BJ (cell line): ENCODE measurements at regions not wholly inside any gene's neighbourhood (a gene's known extent, or its start where the extent isn't known, plus 50 kb on each side); places are given as distances from the start of the nearest gene placed in this dataset.

Experiments
- CTCF ChIA-PET: fragments of 350-600 bp; formaldehyde crosslinking; extraction: SDS; loops from one replicate; lab custom pipeline; 2021; ENCODE audit warnings: antibody characterized with exemption, inconsistent platforms; lab: Yijun Ruan, JAX
- POLR2A ChIA-PET: fragments of 300-600 bp; sonication (Branson Sonifier 250); formaldehyde crosslinking; extraction: SDS; loops from one replicate; lab custom pipeline; 2021; ENCODE audit warnings: antibody characterized with exemption; lab: Charles Lee
- DNase-seq: peaks from one replicate; pipeline ENCODE4 v3.0.0-alpha.2; 2011; ENCODE audit warnings: low read depth
- H3K27me3 ChIP-seq: 2 replicates; pipeline ENCODE4 v1.6.0; 2011; ENCODE audit warnings: low read length; ENCODE audit not compliant: control insufficient read depth, insufficient read depth
- H3K36me3 ChIP-seq: 2 replicates; pipeline ENCODE4 v1.5.1; 2011; ENCODE audit warnings: low read length; ENCODE audit not compliant: control insufficient read depth, insufficient read depth
- H3K4me3 ChIP-seq: 2 replicates; pipeline ENCODE4 v1.5.1; 2011; ENCODE audit warnings: low read depth, mild to moderate bottlenecking, control low read depth, low read length
- CTCF ChIP-seq: IDR thresholded peaks from 2 replicates; pipeline ENCODE4 v1.5.1; 2011; ENCODE audit warnings: low read depth, mild to moderate bottlenecking, control low read depth, inconsistent platforms, low read length, moderate library complexity; ENCODE audit not compliant: insufficient read depth

DNA sequence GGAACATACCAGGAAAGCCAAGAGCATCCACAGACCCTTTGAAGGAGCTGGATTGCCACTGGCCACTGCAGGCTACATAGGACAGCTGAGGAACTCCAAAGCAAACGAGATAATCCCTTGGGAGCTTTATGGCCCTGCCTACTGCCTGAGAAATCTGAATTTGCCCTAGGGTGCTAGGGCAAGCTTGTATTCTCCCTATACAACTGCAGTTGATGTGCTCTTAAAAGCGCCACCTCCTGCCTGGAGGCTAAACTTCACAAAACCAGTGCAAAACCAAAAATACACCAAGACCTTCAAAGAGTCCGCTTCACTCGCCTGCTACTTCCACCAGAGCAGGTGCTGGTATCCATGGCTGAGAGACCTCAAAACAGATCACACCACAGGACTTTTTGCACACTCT is 99.6 kb upstream of the KRR1 start:
- no peak for DNase-seq
- POLR2A ChIA-PET = no interaction called here
- Histone ChIP-seq H3K4me3 (no peak overlapping the region), H3K36me3 (no peaks in the 10 kb centered on the region), H3K27me3 (no peaks in the 10 kb centered on the region)
- TF ChIP-seq CTCF = no peak
- CTCF ChIA-PET = no interaction called here

- no peak for DNase-seq
- Histone ChIP-seq H3K36me3 (no peaks in the 10 kb centered on the region), H3K27me3 (no peaks in the 10 kb centered on the region), H3K4me3 (no peak overlapping the region)
- TF ChIP-seq CTCF = no peak
- ChIA-PET CTCF (interaction anchor here (1.0 kb wide), 1 partner anchor 21 kb away, joined by 3 read pairs; no protein-coding TSS in a partner anchor), POLR2A (no interaction called here)
Measured at GRCh38 chr12:75606956-75607355, 95.5 kb upstream of the KRR1 start.

DNA sequence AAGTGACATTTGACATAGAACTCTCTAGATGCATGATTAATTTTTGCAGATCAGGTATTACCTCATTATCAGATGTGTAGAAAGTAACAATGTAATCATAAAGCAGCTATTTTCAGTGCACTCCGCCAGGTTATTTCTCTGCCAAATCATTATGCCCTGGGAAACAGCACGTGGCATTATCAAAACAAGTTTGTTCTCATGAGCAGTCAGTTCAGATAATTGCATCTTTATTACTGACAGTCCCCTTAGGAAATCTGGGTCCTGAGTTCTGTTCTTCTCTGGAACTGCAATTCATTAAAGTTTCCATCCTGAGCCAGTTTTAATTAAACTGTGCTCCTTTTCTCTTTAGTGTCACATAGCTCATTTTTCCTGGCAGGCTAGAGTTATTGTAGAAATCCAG is 94.7 kb upstream of the KRR1 start:
- no peak for DNase-seq

DNA sequence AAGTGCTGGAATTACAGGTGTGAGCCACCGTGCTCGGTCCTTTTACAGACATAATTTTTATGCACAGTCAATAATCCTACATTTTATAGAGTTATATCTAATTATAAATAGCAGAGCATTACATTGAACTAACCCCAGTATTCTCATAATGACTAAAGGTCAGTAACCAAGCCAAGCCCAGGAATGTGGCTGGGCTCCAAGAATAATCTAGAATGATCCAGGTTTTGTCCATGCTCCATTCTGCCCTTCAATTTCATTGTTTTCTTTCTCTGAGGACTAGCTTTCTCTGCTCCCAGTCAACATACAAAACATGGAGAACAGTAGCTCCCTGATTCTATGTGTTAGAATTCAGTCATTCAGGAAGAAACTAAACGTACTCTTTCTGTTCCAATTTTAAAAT is 92.1 kb upstream of the KRR1 start:
- Histone ChIP-seq H3K36me3 (no peaks in the 10 kb centered on the region), H3K27me3 (no peaks in the 10 kb centered on the region), H3K4me3 (no peak overlapping the region)
- no peak for TF ChIP-seq CTCF
- CTCF ChIA-PET = no interaction called here
- POLR2A ChIA-PET = interaction anchor here (0.6 kb wide), 1 partner anchor 427 kb away, joined by 3 read pairs; no protein-coding TSS in a partner anchor
- DNase-seq = no peak

More for the DNA sequence above, 94.7 kb upstream of the KRR1 start:
- ChIA-PET POLR2A (no interaction called here), CTCF (interaction anchor here (0.5 to 1.5 kb wide), 3 partner anchors 8 to 20 kb away, joined by 3 read pairs; no protein-coding TSS in a partner anchor)
- H3K36me3 ChIP-seq = no peaks in the 10 kb centered on the region
- no peak overlapping the region for H3K4me3 ChIP-seq
- no peak for TF ChIP-seq CTCF
- H3K27me3 ChIP-seq = no peaks in the 10 kb centered on the region

- CTCF ChIA-PET = interaction anchor here (0.8 kb wide), 1 partner anchor 10 kb away, joined by 4 read pairs; no protein-coding TSS in a partner anchor
Measured at GRCh38 chr12:75602106-75602505, 90.7 kb upstream of the KRR1 start.

More at GRCh38 chr12:75602106-75602505, 90.7 kb upstream of the KRR1 start:
- no peak for DNase-seq
- Histone ChIP-seq H3K27me3 (no peaks in the 10 kb centered on the region), H3K36me3 (no peaks in the 10 kb centered on the region), H3K4me3 (no peak overlapping the region)
- POLR2A ChIA-PET = no interaction called here
- no peak for TF ChIP-seq CTCF
